ENCODE measurements at regions not wholly inside any gene's neighbourhood (a gene's known extent, or its start where the extent isn't known, plus 50 kb on each side); places are given as distances from the start of the nearest gene placed in this dataset.

GRCh38 chr1:168421399-168422004 is 122.3 kb downstream of the XCL2 start:
- Mint-ChIP-seq H3K4me1 (peaks cover 6% of the 10 kb centered on the region), H3K36me3 (no peaks in the 10 kb centered on the region), H3K4me3 (no peak overlapping the region), H3K27me3 (ENCODE audit: low read depth in 3 of 3) (no peaks in the 10 kb centered on the region), H3K9me3 (peaks cover 0 to 2% (median 0%) of the 10 kb centered on the region in 7 donors), H3K27ac (no peak overlapping the region)
- intact Hi-C loops (cut with micrococcal nuclease) = no loop called here
- DNase-seq = no peak
- Histone ChIP-seq H3K9ac (ENCODE audit: insufficient read depth, low read length, poor library complexity, severe bottlenecking) (no peak overlapping the region), H4K20me1 (ENCODE audit: insufficient read depth, low read length) (no peaks in the 10 kb centered on the region), H3K4me3 (replicated peaks in 1 of 3; ENCODE audit: low read depth in 2 of 3, low read length in 3 of 3) (no peak overlapping the region), H3K9me3 (replicated peaks in 1 of 2; ENCODE audit: control insufficient read depth in 1 of 2, insufficient read depth in 1 of 2, low read length in 2 of 2) (no peaks in the 10 kb centered on the region), H3K4me2 (replicated peaks; ENCODE audit: extremely low read depth, low read length, poor library complexity, severe bottlenecking) (no peak overlapping the region), H3K4me1 (ENCODE audit: control insufficient read depth in 1 of 2, insufficient read depth in 2 of 2, low read length in 2 of 2) (no peaks in the 10 kb centered on the region), H3K79me2 (ENCODE audit: insufficient read depth, low read length) (no peaks in the 10 kb centered on the region), H3K27ac (ENCODE audit: low read depth in 1 of 2, low read length in 2 of 2) (no peak overlapping the region), H3K36me3 (replicated peaks in 1 of 2; ENCODE audit: control insufficient read depth in 1 of 2, insufficient read depth in 2 of 2, low read length in 2 of 2) (no peaks in the 10 kb centered on the region), H3K27me3 (ENCODE audit: control insufficient read depth in 2 of 2, insufficient read depth in 2 of 2, low read length in 2 of 2) (no peaks in the 10 kb centered on the region), H2AFZ (ENCODE audit: insufficient read depth, low read depth, low read length, poor library complexity, severe bottlenecking) (no peak overlapping the region)
- no peak for TF ChIP-seq CTCF (IDR thresholded peaks at IDR 0.05)
- WGBS (ENCODE audit: insufficient coverage) = 0% methylated on average over 1 of the region's 3 CpGs

- Histone ChIP-seq H2AFZ (ENCODE audit: insufficient read depth, low read depth, low read length, poor library complexity, severe bottlenecking) (no peak overlapping the region), H3K27ac (ENCODE audit: low read depth in 1 of 2, low read length in 2 of 2) (no peak overlapping the region), H3K79me2 (ENCODE audit: insufficient read depth, low read length) (no peaks in the 10 kb centered on the region), H3K4me3 (replicated peaks in 1 of 3; ENCODE audit: low read depth in 2 of 3, low read length in 3 of 3) (no peak overlapping the region), H3K36me3 (replicated peaks in 1 of 2; ENCODE audit: control insufficient read depth in 1 of 2, insufficient read depth in 2 of 2, low read length in 2 of 2) (no peaks in the 10 kb centered on the region), H3K27me3 (ENCODE audit: control insufficient read depth in 2 of 2, insufficient read depth in 2 of 2, low read length in 2 of 2) (no peaks in the 10 kb centered on the region), H3K9ac (ENCODE audit: insufficient read depth, low read length, poor library complexity, severe bottlenecking) (no peak overlapping the region), H3K9me3 (replicated peaks in 1 of 2; ENCODE audit: control insufficient read depth in 1 of 2, insufficient read depth in 1 of 2, low read length in 2 of 2) (no peaks in the 10 kb centered on the region), H3K4me1 (ENCODE audit: control insufficient read depth in 1 of 2, insufficient read depth in 2 of 2, low read length in 2 of 2) (no peaks in the 10 kb centered on the region), H4K20me1 (ENCODE audit: insufficient read depth, low read length) (no peaks in the 10 kb centered on the region), H3K4me2 (replicated peaks; ENCODE audit: extremely low read depth, low read length, poor library complexity, severe bottlenecking) (no peak overlapping the region)
- Mint-ChIP-seq H3K9me3 (peaks cover 0 to 2% (median 0%) of the 10 kb centered on the region in 7 donors), H3K4me1 (peaks cover 6% of the 10 kb centered on the region), H3K27ac (no peak overlapping the region), H3K4me3 (no peak overlapping the region), H3K36me3 (no peaks in the 10 kb centered on the region), H3K27me3 (ENCODE audit: low read depth in 3 of 3) (no peaks in the 10 kb centered on the region)
- no peak for DNase-seq
- intact Hi-C loops (cut with micrococcal nuclease) = no loop called here
- no CpG with 5 or more reads among the region's 2 CpGs for WGBS (ENCODE audit: insufficient coverage)
- no peak for TF ChIP-seq CTCF (IDR thresholded peaks at IDR 0.05)
These were observed 123.6 kb downstream of the XCL2 start for GRCh38 chr1:168420177-168420576.

Data from CD14-positive monocyte (primary cell).